GM11168 (cell line): ENCODE measurements at regions not wholly inside any gene's neighbourhood (a gene's known extent, or its start where the extent isn't known, plus 50 kb on each side); places are given as distances from the start of the nearest gene placed in this dataset.

Source experiments
- in situ Hi-C: fragments of 300-500 bp; cut with MboI; formaldehyde crosslinking; loops from one replicate; pipeline ENCODE4 v1.12.0; 2022; ENCODE audit warnings: low sequenced_read_pairs; ENCODE audit not compliant: unreplicated experiment

GRCh38 chr5:61621202-61621650 lies 289.2 kb downstream of the ZSWIM6 start:
- in situ Hi-C loops = no loop called here

GRCh38 chr5:61622156-61622555 lies 290.1 kb downstream of the ZSWIM6 start:
- in situ Hi-C loops = no loop called here

- in situ Hi-C loops = no loop called here
Observed at GRCh38 chr5:61623401-61624069, 291.5 kb downstream of the ZSWIM6 start.

DNA sequence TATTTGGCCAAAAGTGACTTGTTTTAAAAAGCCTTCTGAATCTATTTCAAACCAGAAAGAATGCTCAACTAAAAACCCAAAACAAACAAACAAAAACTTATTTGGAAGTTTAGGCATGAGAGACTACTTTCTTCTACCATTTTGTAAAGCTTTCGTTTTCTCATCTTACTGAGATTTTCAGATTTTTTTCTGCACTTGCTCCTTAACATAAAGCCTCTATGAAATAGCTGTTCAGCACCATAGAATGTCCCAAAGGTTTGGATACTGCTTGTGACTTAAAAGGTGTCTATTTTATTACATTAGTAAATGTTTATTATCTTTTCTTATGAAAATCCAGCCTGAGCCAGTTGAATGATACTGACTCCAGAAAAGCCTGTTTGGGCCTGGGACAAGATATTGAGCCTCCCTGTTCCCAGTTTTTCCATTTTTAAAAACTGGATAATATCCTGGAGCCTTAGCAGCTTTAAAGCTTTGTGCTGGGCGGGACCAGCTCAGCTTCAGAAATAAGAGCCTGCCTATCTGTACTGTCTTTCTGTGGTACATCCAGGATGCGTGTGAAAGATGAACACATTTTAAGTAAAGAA lies 292.6 kb downstream of the ZSWIM6 start:
- in situ Hi-C loops = loop anchor here (25.0 kb wide), 1 partner anchor 562 kb away; no protein-coding TSS in a partner anchor

DNA sequence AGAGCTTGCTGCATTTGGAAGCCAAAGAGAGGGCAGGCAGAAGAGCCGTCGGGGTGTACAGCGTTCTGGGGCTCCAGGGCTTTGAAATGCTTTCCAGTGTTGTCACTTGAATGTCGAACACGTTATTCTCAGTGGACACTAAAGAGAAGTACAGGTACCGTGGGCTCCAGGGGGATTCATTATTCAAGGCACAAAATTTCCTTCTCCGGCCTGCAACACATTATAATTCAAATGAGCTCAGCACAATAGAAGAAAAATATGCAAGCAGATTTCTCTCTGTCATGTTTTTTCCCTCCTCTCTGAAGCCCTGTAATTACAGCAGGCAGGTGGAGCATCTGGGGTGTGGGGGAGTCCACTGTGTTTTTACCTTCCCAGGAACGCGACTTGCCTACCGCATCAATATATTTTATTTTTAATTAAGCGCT lies 293.1 kb downstream of the ZSWIM6 start:
- in situ Hi-C loops = loop anchor here (25.0 kb wide), 1 partner anchor 563 kb away; no protein-coding TSS in a partner anchor

GRCh38 chr5:61625681-61626621 lies 293.9 kb downstream of the ZSWIM6 start:
- in situ Hi-C loops = loop anchor here (25.0 kb wide), 1 partner anchor 564 kb away; no protein-coding TSS in a partner anchor

- in situ Hi-C loops = loop anchor here (25.0 kb wide), 1 partner anchor 564 kb away; no protein-coding TSS in a partner anchor
Observed at GRCh38 chr5:61626639-61627282, 294.7 kb downstream of the ZSWIM6 start.

DNA sequence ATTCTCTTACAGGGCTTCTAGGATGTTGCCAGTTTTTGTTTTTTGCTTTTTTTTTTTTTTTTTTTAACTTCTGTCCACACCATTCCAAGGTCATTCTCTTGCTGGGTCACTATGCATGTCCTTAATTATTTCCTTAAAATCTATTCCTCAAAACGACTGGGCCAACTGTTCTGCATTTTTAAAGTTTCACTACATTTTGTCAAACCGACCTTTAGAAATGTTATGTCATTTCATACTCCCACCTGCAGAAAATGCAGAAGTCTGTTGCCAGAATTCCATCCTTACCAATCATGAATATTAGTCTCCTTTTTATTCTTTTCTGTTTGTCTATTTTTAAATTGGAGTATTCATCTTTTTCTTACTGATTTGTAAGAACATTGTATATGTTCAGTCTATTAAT lies 295.5 kb downstream of the ZSWIM6 start:
- in situ Hi-C loops = loop anchor here (25.0 kb wide), 1 partner anchor 565 kb away; no protein-coding TSS in a partner anchor

- in situ Hi-C loops = loop anchor here (25.0 kb wide), 1 partner anchor 569 kb away; no protein-coding TSS in a partner anchor
Observed at GRCh38 chr5:61630908-61631307, 298.9 kb downstream of the ZSWIM6 start.

DNA sequence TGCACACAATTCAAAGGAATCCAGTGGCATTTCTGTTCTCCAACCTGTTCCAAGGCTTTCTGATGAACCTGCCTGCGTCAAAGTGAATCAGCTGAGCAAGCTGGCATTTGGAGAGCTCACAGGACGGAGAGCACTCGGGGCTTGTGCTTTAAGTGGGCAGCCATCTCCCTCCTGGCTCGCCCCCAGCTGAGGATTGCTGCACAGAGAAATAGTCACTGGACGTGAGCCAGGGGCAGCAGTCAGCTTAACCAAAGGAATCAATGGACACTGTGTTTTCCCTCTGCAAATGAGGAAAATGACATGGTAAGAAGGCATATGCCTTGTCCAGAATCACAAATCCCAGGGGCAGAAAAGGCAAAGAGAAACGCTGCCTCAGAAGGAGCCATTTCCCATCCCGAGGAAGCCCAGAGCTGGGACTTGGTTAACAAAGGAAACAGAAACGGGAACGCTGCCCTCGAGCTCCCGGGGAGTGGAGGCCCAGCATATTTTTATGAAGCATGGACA lies 299.4 kb downstream of the ZSWIM6 start:
- in situ Hi-C loops = loop anchor here (25.0 kb wide), 1 partner anchor 569 kb away; no protein-coding TSS in a partner anchor

- in situ Hi-C loops = loop anchor here (25.0 kb wide), 1 partner anchor 570 kb away; no protein-coding TSS in a partner anchor
Observed at GRCh38 chr5:61632064-61632463, 300.0 kb downstream of the ZSWIM6 start.

DNA sequence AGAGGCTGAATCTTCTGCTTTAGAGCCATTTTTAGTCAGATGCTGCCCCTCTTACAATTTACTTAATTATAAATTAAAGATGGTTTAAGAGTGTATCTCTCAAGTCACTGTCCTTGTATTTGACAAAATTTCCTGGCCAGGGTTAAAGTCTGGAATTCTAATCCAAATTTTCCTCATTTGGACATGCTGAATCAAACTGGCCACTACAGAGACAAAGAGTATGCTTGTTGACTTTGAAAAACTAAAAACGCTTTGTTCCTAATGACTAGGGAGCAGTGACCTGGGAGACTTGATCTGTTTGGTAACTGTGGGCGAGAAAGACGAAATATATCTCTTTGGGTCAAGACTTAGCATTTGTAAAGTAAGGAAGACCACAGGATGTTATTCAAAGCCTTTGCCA lies 303.2 kb downstream of the ZSWIM6 start:
- in situ Hi-C loops = loop anchor here (25.0 kb wide), 1 partner anchor 573 kb away; no protein-coding TSS in a partner anchor

DNA sequence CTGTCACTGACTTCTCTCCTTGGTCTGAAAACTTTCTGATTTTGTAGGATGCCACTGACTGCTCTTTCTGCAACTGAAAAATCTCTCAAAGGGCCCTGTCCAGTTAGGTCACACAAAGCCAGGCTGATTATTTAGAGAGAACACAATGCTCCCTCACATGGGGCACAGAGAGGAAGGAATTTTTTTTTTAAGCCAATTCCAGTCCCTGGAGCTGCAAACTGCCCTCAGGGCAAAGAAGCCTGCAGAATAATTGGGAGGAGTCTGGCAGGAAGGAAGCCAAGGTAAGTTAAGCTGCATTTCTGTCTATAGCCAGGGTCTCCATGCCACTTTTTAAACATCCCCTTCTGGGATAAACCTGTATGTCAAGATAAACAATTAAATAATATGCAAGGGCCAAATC lies 305.5 kb downstream of the ZSWIM6 start:
- in situ Hi-C loops = loop anchor here (25.0 kb wide), 1 partner anchor 575 kb away; no protein-coding TSS in a partner anchor

GRCh38 chr5:61638476-61638875 lies 306.4 kb downstream of the ZSWIM6 start:
- in situ Hi-C loops = loop anchor here (25.0 kb wide), 1 partner anchor 576 kb away; no protein-coding TSS in a partner anchor

- in situ Hi-C loops = loop anchor here (25.0 kb wide), 1 partner anchor 578 kb away; no protein-coding TSS in a partner anchor
Observed at GRCh38 chr5:61640179-61641021, 308.3 kb downstream of the ZSWIM6 start.

DNA sequence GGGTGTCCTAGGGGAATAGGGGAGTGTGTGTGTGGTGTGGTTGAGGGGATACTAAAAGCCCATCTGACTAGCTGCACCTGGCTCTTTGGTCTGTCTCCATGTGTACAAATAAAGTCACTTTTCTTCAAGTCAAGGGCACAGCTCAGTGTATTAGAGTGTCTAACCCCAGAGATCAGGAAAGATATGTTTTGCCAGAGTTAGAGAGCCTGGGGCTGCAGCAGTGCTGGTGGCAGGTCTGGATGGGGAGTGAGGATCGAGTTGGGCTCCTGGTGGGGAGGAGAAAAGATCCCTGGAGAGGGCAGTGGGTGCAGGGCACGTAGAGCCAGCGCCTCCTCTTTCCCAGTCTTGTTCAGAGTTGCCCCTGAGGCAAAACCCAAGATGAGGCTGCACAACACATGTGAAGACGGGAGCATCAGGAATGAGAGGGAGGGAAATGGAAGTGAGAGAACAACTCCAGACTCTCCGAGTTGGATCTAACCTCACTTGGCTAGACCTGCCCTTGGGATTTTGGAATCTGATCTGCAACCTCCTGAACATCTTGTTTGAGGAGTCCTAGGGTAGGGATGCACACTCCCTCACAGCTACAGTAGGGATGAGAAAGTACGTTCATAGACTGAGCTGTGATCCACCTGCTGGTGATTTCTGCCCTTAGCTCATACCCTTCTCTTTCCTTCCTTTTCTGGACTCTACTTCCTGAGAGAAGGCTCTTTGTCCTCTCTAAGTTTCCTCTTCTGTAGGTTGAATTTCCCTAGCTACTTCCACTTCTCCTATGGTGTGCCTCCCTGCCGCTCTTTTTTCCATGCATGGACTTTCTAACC lies 309.9 kb downstream of the ZSWIM6 start:
- in situ Hi-C loops = loop anchor here (25.0 kb wide), 1 partner anchor 580 kb away; no protein-coding TSS in a partner anchor

GRCh38 chr5:61647672-61648071 lies 315.6 kb downstream of the ZSWIM6 start:
- in situ Hi-C loops = loop anchor here (25.0 kb wide), 1 partner anchor 585 kb away; no protein-coding TSS in a partner anchor
